K562 (cell line): ENCODE measurements at regions not wholly inside any gene's neighbourhood (a gene's known extent, or its start where the extent isn't known, plus 50 kb on each side); places are given as distances from the start of the nearest gene placed in this dataset.

ENCODE experiments used
- BCL6 ChIP-seq: fragments of 250-450 bp; sonication (Bioruptor Pico); IDR thresholded peaks from 2 replicates; pipeline ENCODE4 v1.4.0; 2020

GRCh38 chr7:122198581-122198980 lies 54.5 kb upstream of the AASS start (continued):
- TF ChIP-seq BCL6 (CRISPR knock-in tag): no peak
